ENCODE measurements at regions not wholly inside any gene's neighbourhood (a gene's known extent, or its start where the extent isn't known, plus 50 kb on each side); places are given as distances from the start of the nearest gene placed in this dataset.

- no peaks in the 10 kb centered on the region for H3K9me3 ChIP-seq (replicated peaks in 1 of 2; ENCODE audit: control insufficient read depth in 1 of 2, insufficient read depth in 1 of 2, low read length in 2 of 2)
- H3K4me3 ChIP-seq (replicated peaks in 1 of 3; ENCODE audit: low read depth in 2 of 3, low read length in 3 of 3) = no peak overlapping the region
- Mint-ChIP-seq H3K27me3 (ENCODE audit: low read depth in 3 of 3) (peaks cover 0 to 6% (median 3%) of the 10 kb centered on the region in 3 donors), H3K36me3 (no peaks in the 10 kb centered on the region), H3K9me3 (no peaks in the 10 kb centered on the region), H3K4me3 (no peak overlapping the region), H3K27ac (no peak overlapping the region), H3K4me1 (no peaks in the 10 kb centered on the region)
- TF ChIP-seq, protein P1, sequence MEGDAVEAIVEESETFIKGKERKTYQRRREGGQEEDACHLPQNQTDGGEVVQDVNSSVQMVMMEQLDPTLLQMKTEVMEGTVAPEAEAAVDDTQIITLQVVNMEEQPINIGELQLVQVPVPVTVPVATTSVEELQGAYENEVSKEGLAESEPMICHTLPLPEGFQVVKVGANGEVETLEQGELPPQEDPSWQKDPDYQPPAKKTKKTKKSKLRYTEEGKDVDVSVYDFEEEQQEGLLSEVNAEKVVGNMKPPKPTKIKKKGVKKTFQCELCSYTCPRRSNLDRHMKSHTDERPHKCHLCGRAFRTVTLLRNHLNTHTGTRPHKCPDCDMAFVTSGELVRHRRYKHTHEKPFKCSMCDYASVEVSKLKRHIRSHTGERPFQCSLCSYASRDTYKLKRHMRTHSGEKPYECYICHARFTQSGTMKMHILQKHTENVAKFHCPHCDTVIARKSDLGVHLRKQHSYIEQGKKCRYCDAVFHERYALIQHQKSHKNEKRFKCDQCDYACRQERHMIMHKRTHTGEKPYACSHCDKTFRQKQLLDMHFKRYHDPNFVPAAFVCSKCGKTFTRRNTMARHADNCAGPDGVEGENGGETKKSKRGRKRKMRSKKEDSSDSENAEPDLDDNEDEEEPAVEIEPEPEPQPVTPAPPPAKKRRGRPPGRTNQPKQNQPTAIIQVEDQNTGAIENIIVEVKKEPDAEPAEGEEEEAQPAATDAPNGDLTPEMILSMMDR (IDR thresholded peaks at IDR 0.05) = no peak
- H3K9ac ChIP-seq (ENCODE audit: insufficient read depth, low read length, poor library complexity, severe bottlenecking) = no peak overlapping the region
- no peaks in the 10 kb centered on the region for H4K20me1 ChIP-seq (ENCODE audit: insufficient read depth, low read length)
- WGBS (ENCODE audit: insufficient coverage) = 85% methylated on average over 5 of the region's 5 CpGs
- H3K27me3 ChIP-seq (ENCODE audit: control insufficient read depth in 2 of 2, insufficient read depth in 2 of 2, low read length in 2 of 2) = no peaks in the 10 kb centered on the region
- H3K36me3 ChIP-seq (replicated peaks in 1 of 2; ENCODE audit: control insufficient read depth in 1 of 2, insufficient read depth in 2 of 2, low read length in 2 of 2) = no peaks in the 10 kb centered on the region
- H3K4me1 ChIP-seq (ENCODE audit: control insufficient read depth in 1 of 2, insufficient read depth in 2 of 2, low read length in 2 of 2) = no peaks in the 10 kb centered on the region
- no peak overlapping the region for H2AFZ ChIP-seq (ENCODE audit: insufficient read depth, low read depth, low read length, poor library complexity, severe bottlenecking)
- H3K79me2 ChIP-seq (ENCODE audit: insufficient read depth, low read length) = no peaks in the 10 kb centered on the region
- H3K27ac ChIP-seq (ENCODE audit: low read depth in 1 of 2, low read length in 2 of 2) = no peak overlapping the region
- no peak overlapping the region for H3K4me2 ChIP-seq (replicated peaks; ENCODE audit: extremely low read depth, low read length, poor library complexity, severe bottlenecking)
- intact Hi-C loops (cut with micrococcal nuclease) = no loop called here
- no peak for DNase-seq
Measured at GRCh38 chr5:53429706-53430105, 50.7 kb upstream of the FST start.

GRCh38 chr5:53430618-53431252 lies 49.7 kb upstream of the FST start:
- no peaks in the 10 kb centered on the region for H3K79me2 ChIP-seq (ENCODE audit: insufficient read depth, low read length)
- Mint-ChIP-seq H3K27ac (no peak overlapping the region), H3K4me1 (no peaks in the 10 kb centered on the region), H3K36me3 (no peaks in the 10 kb centered on the region), H3K4me3 (no peak overlapping the region), H3K9me3 (no peaks in the 10 kb centered on the region), H3K27me3 (ENCODE audit: low read depth in 3 of 3) (peaks cover 0 to 4% (median 1%) of the 10 kb centered on the region in 3 donors)
- WGBS (ENCODE audit: insufficient coverage) = no CpG with 5 or more reads among the region's 5 CpGs
- H3K27ac ChIP-seq (ENCODE audit: low read depth in 1 of 2, low read length in 2 of 2) = no peak overlapping the region
- no peak for DNase-seq
- no peak overlapping the region for H3K4me2 ChIP-seq (replicated peaks; ENCODE audit: extremely low read depth, low read length, poor library complexity, severe bottlenecking)
- no peaks in the 10 kb centered on the region for H3K36me3 ChIP-seq (replicated peaks in 1 of 2; ENCODE audit: control insufficient read depth in 1 of 2, insufficient read depth in 2 of 2, low read length in 2 of 2)
- no peaks in the 10 kb centered on the region for H4K20me1 ChIP-seq (ENCODE audit: insufficient read depth, low read length)
- H3K9me3 ChIP-seq (replicated peaks in 1 of 2; ENCODE audit: control insufficient read depth in 1 of 2, insufficient read depth in 1 of 2, low read length in 2 of 2) = no peaks in the 10 kb centered on the region
- H3K4me3 ChIP-seq (replicated peaks in 1 of 3; ENCODE audit: low read depth in 2 of 3, low read length in 3 of 3) = no peak overlapping the region
- H3K27me3 ChIP-seq (ENCODE audit: control insufficient read depth in 2 of 2, insufficient read depth in 2 of 2, low read length in 2 of 2) = no peaks in the 10 kb centered on the region
- no peak overlapping the region for H3K9ac ChIP-seq (ENCODE audit: insufficient read depth, low read length, poor library complexity, severe bottlenecking)
- intact Hi-C loops (cut with micrococcal nuclease) = no loop called here
- H3K4me1 ChIP-seq (ENCODE audit: control insufficient read depth in 1 of 2, insufficient read depth in 2 of 2, low read length in 2 of 2) = no peaks in the 10 kb centered on the region
- TF ChIP-seq, protein P1 (IDR thresholded peaks at IDR 0.05) = no peak
- no peak overlapping the region for H2AFZ ChIP-seq (ENCODE audit: insufficient read depth, low read depth, low read length, poor library complexity, severe bottlenecking)

Measured in CD14-positive monocyte (primary cell).